ENCODE measurements at regions not wholly inside any gene's neighbourhood (a gene's known extent, or its start where the extent isn't known, plus 50 kb on each side); places are given as distances from the start of the nearest gene placed in this dataset.

DNA sequence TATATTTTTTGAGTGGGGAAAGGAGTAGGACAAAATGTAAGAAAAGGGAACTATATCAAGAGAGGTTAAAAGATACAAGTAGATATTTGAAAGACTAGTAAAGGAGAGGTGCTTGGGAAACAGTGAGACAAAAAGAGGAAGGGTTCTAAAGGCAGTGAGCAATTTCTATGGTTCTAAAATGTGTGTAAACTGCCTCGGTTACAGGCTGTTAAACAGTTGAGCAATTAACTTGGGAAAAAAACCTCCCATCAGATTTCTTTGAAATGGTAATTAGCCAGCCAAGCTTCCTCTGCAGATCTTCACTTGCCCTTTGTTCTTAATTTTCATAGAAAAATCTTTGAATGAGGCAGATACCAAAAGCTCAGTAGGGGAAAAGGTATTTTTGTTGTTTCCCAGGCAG, 238.7 kb upstream of the KCNH7 start:
- H3K27me3 Mint-ChIP-seq (ENCODE audit: low read depth), result no peaks in the 10 kb centered on the region
- H3K27ac Mint-ChIP-seq, result peak overlapping the region; percentile 44 to 79 (median 63)
- H3K9me3 Mint-ChIP-seq, result peaks cover 12% of the 10 kb centered on the region
- H3K4me3 Mint-ChIP-seq, result no peak overlapping the region
- H3K36me3 Mint-ChIP-seq (ENCODE audit: low read depth), result no peaks in the 10 kb centered on the region
- TF ChIP-seq CTCF (IDR thresholded peaks at IDR 0.05; ENCODE audit: unreplicated experiment in 3 of 3), result no peak
- H3K4me1 Mint-ChIP-seq, result no peaks in the 10 kb centered on the region

- no peaks in the 10 kb centered on the region for H3K36me3 Mint-ChIP-seq (ENCODE audit: low read depth)
- H3K4me1 Mint-ChIP-seq, result no peaks in the 10 kb centered on the region
- TF ChIP-seq CTCF (IDR thresholded peaks at IDR 0.05; ENCODE audit: unreplicated experiment in 3 of 3), result no peak
- no peak overlapping the region for H3K4me3 Mint-ChIP-seq
- H3K9me3 Mint-ChIP-seq, result no peaks in the 10 kb centered on the region
- no peaks in the 10 kb centered on the region for H3K27me3 Mint-ChIP-seq (ENCODE audit: low read depth)
- no peak overlapping the region for H3K27ac Mint-ChIP-seq
Observed at GRCh38 chr2:163066085-163066484, 227.5 kb upstream of the KCNH7 start.

DNA sequence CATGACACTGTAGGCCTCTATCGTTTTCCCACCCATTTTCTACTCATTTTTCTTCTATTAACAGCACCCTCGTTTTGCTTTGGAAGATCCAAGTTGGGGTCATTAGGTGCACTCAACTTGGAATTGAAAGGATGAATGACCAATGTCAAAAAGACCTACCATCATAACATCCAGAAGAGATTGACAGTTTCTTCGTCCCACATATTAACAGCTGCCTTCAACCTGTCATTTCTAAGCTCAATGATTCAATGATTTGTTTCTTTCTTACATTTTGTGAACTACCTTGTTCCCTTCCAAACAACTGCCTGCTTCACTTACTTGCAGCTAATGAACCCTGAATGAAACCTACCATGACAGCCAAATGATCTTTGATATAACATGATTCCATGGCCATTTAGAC, 224.0 kb upstream of the KCNH7 start:
- Mint-ChIP-seq H3K27me3 (ENCODE audit: low read depth) (no peaks in the 10 kb centered on the region), H3K4me1 (no peaks in the 10 kb centered on the region), H3K27ac (no peak overlapping the region), H3K36me3 (ENCODE audit: low read depth) (no peaks in the 10 kb centered on the region), H3K9me3 (no peaks in the 10 kb centered on the region), H3K4me3 (no peak overlapping the region)
- no peak for TF ChIP-seq CTCF (IDR thresholded peaks at IDR 0.05; ENCODE audit: unreplicated experiment in 3 of 3)

GRCh38 chr2:163046615-163047014, 208.0 kb upstream of the KCNH7 start:
- Mint-ChIP-seq H3K9me3 (no peaks in the 10 kb centered on the region), H3K27me3 (ENCODE audit: low read depth) (no peaks in the 10 kb centered on the region), H3K27ac (no peak overlapping the region), H3K4me3 (no peak overlapping the region), H3K4me1 (no peaks in the 10 kb centered on the region), H3K36me3 (ENCODE audit: low read depth) (no peaks in the 10 kb centered on the region)
- no peak for TF ChIP-seq CTCF (IDR thresholded peaks at IDR 0.05; ENCODE audit: unreplicated experiment in 3 of 3)

GRCh38 chr2:163045830-163046229, 207.3 kb upstream of the KCNH7 start:
- H3K27ac Mint-ChIP-seq, result no peak overlapping the region
- H3K27me3 Mint-ChIP-seq (ENCODE audit: low read depth), result no peaks in the 10 kb centered on the region
- TF ChIP-seq CTCF (IDR thresholded peaks at IDR 0.05; ENCODE audit: unreplicated experiment in 3 of 3), result no peak
- no peaks in the 10 kb centered on the region for H3K9me3 Mint-ChIP-seq
- no peaks in the 10 kb centered on the region for H3K36me3 Mint-ChIP-seq (ENCODE audit: low read depth)
- no peak overlapping the region for H3K4me3 Mint-ChIP-seq
- H3K4me1 Mint-ChIP-seq, result no peaks in the 10 kb centered on the region

DNA sequence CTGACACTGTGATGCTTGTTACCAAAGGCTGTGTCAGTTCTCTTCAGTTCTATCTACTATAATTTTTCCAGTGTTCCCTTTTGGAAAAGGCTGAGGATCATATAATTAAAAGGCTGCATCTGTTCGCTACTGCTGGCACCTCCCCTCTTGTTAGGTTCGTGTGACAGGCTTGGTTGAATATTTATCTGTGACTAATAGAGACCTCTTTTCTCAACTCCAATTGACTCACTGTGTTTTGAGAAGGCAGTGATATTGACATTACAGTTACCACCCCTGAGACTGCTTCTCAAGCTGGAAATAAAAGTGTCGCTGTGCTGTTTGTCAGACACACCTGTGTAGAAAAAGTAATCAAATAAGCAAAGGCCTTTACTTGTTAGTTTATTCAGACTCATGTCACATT, 205.5 kb upstream of the KCNH7 start:
- H3K4me3 Mint-ChIP-seq, result no peak overlapping the region
- H3K4me1 Mint-ChIP-seq, result no peaks in the 10 kb centered on the region
- H3K9me3 Mint-ChIP-seq, result no peaks in the 10 kb centered on the region
- no peak for TF ChIP-seq CTCF (IDR thresholded peaks at IDR 0.05; ENCODE audit: unreplicated experiment in 3 of 3)
- H3K36me3 Mint-ChIP-seq (ENCODE audit: low read depth), result no peaks in the 10 kb centered on the region
- no peak overlapping the region for H3K27ac Mint-ChIP-seq
- no peaks in the 10 kb centered on the region for H3K27me3 Mint-ChIP-seq (ENCODE audit: low read depth)

Measured in nephron (organoid).